Spleen (tissue), 11 donors: ENCODE measurements at regions not wholly inside any gene's neighbourhood (a gene's known extent, or its start where the extent isn't known, plus 50 kb on each side); places are given as distances from the start of the nearest gene placed in this dataset.

Source experiments
- DNase-seq: peaks from one replicate; pipeline ENCODE4 v3.0.0-alpha.2; 2020
- H3K27ac ChIP-seq, 8 donors: fragments of 200-600 bp; sonication (generic) in 7 of 8; 1 replicate in 4 of 8; 2 replicates in 4 of 8; pipeline versions ENCODE4 v1.5.0 to v1.8.0; 2016 to 2021; ENCODE audit warnings: inconsistent platforms in 4 of 8, mild to moderate bottlenecking in 4 of 8, moderate library complexity in 1 of 8
- H3K27me3 ChIP-seq, 7 donors: fragments of 200-600 bp; sonication (generic) in 6 of 7; replicated peaks in 1 of 7; 1 replicate in 4 of 7; 2 replicates in 3 of 7; pipeline versions ENCODE4 v1.5.0 to v1.8.0; 2016 to 2021; ENCODE audit warnings: inconsistent platforms in 3 of 7, mild to moderate bottlenecking in 1 of 7
- H3K36me3 ChIP-seq, 6 donors: fragments of 200-600 bp; sonication (generic) in 5 of 6; 1 replicate in 4 of 6; 2 replicates in 2 of 6; pipeline versions ENCODE4 v1.5.0 to v1.8.0; 2016 to 2021; ENCODE audit warnings: inconsistent platforms in 2 of 6
- H3K4me1 ChIP-seq, 6 donors: fragments of 200-600 bp; sonication (generic) in 5 of 6; 1 replicate in 3 of 6; 2 replicates in 3 of 6; pipeline versions ENCODE4 v1.5.0 to v1.8.0; 2016 to 2021; ENCODE audit warnings: inconsistent platforms in 3 of 6
- H3K4me3 ChIP-seq, 8 donors: fragments of 200-600 bp; sonication (generic) in 7 of 8; 1 replicate in 4 of 8; 2 replicates in 4 of 8; pipeline versions ENCODE4 v1.5.0 to v1.8.0; 2016 to 2021; ENCODE audit warnings: inconsistent platforms in 4 of 8, mild to moderate bottlenecking in 4 of 8, moderate library complexity in 2 of 8
- H3K9me3 ChIP-seq, 8 donors: fragments of 200-600 bp; sonication (generic) in 7 of 8; 1 replicate in 4 of 8; 2 replicates in 4 of 8; pipeline versions ENCODE4 v1.5.0 to v1.8.0; 2016 to 2021; ENCODE audit warnings: inconsistent platforms in 4 of 8
- CTCF ChIP-seq, 11 experiments: fragments of 200-600 bp in 7 of 11; fragments of 450-650 bp in 4 of 11; sonication (generic) in 4 of 11; IDR thresholded peaks in 8 of 11; conservative IDR thresholded peaks in 3 of 11; 1 replicate in 7 of 11; 2 replicates in 4 of 11; pipeline versions ENCODE4 v1.4.0 to v1.8.0; 2016 to 2021; ENCODE audit warnings: antibody characterized with exemption in 11 of 11, inconsistent platforms in 4 of 11, mild to moderate bottlenecking in 1 of 11
- POLR2A ChIP-seq, 3 donors: fragments of 450-650 bp; IDR thresholded peaks; one replicate each; pipeline ENCODE4 v1.5.1; 2017; ENCODE audit warnings: antibody characterized with exemption in 3 of 3, mild to moderate bottlenecking in 1 of 3
- POLR2AphosphoS5 ChIP-seq, 3 donors: sonication (generic); formaldehyde crosslinking; IDR thresholded peaks; one replicate each; pipeline ENCODE4 v1.5.1; 2017; ENCODE audit warnings: antibody characterized with exemption in 3 of 3
- WGBS, 5 donors: extraction: QIAGEN DNeasy Blood & Tissue Kit in 3 of 5; methylation state at CpG; one replicate each; pipeline versions ENCODE4 v1.1.5 to v1.1.7; 2013 to 2018; 5-methylcytosine and 5-hydroxymethylcytosine counted together
- intact Hi-C: fragments of 100-400 bp; cut with DNase I; formaldehyde crosslinking; loops from one replicate; pipeline ENCODE4 v1.15.0; 2023; ENCODE audit warnings: low total_unique reads
- donor health status: healthy with polysubstance abuse.
- donor health status: DM: no; HTN: no; CAD: no; lungs with moderate emphysema.
- donor health status: DM: no; HTN: no; CAD: no.
- donor health status: Bipolar disorder and iron deficiency.
- donor health status: healthy.
- donor health status: DM: no; HTN: no; CAD: no.
- donor health status: DM: yes; HTN: yes; CAD: no.

DNA sequence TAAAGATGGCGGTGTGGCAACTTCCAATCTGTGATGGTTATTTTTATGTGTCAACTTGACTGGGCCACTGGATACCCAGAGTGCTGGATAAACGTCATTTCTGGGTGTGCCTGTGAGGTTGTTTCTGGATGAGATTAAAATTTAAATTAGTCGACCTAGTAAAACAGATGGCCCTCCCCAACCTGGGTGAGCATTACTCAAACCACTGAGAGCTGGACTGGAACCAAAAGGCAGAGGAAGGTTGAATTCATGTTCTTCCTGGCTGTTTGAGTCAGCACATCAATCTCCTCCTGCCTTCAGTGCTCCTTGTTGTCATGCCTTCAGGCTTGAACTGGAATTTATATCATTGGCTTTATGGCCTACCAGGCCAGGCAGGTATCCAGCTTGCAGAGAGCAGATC, 190.8 kb upstream of the RGPD4 start:
- no peak for DNase-seq
- no peaks in the 10 kb centered on the region for H3K4me1 ChIP-seq
- H3K9me3 ChIP-seq: peaks cover 0 to 45% (median 17%) of the 10 kb centered on the region in 8 donors
- no peaks in the 10 kb centered on the region for H3K27me3 ChIP-seq
- H3K27ac ChIP-seq: no peak overlapping the region
- TF ChIP-seq CTCF (IDR thresholded peaks at IDR 0.05 in 8 of 11, conservative IDR thresholded peaks at IDR 0.05 in 3 of 11) (no peak), POLR2AphosphoS5 (IDR thresholded peaks at IDR 0.05) (no peak), POLR2A (IDR thresholded peaks at IDR 0.05) (no peak)
- intact Hi-C loops: no loop called here
- 74 to 87% (median 77%) methylated on average over 3 of the region's 3 CpGs for WGBS, 5 donors
- no peak overlapping the region for H3K4me3 ChIP-seq
- no peaks in the 10 kb centered on the region for H3K36me3 ChIP-seq

GRCh38 chr2:107645586-107645985, 181.1 kb upstream of the RGPD4 start:
- TF ChIP-seq POLR2AphosphoS5 (IDR thresholded peaks at IDR 0.05) (no peak), CTCF (IDR thresholded peaks at IDR 0.05 in 8 of 11, conservative IDR thresholded peaks at IDR 0.05 in 3 of 11) (no peak), POLR2A (IDR thresholded peaks at IDR 0.05) (no peak)
- Histone ChIP-seq H3K27me3 (no peaks in the 10 kb centered on the region), H3K4me1 (no peaks in the 10 kb centered on the region), H3K36me3 (no peaks in the 10 kb centered on the region), H3K4me3 (no peak overlapping the region), H3K9me3 (peaks cover 0 to 81% (median 48%) of the 10 kb centered on the region in 8 donors), H3K27ac (no peak overlapping the region)
- intact Hi-C loops: no loop called here
- no peak for DNase-seq

DNA sequence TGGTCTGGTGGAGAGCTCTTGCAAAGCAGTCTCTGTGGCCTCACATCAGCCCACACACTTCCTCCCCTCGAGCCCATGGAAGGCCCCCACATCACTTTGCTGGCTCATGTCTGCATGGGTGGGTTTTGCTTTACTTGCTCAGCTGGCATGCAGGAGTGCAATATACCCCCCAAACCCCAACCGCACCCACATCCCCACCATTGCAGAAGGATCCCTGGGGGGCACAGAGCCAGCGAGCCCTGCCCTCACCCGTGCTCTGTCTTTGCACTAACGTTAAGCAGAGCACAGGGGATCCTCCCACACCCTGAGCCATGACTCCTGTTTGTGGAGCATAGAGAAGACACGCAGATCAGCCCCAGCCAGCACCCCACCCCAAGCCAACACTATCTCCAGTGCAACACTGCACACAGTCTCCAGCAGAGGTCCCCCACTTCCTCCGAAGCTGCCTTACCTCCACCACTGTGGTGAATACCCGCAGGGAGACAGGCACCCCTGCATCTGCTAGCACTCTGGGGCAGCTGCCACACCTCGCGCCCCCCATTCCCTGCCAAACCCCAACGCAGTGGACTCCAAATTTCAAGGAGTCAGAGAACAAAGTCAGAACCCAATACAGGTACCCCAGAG, 177.8 kb upstream of the RGPD4 start:
- H3K27ac ChIP-seq: no peak overlapping the region
- H3K27me3 ChIP-seq: no peaks in the 10 kb centered on the region
- DNase-seq: no peak
- TF ChIP-seq POLR2AphosphoS5 (IDR thresholded peaks at IDR 0.05) (no peak), POLR2A (IDR thresholded peaks at IDR 0.05) (no peak)
- WGBS, 5 donors: 82 to 89% (median 83%) methylated on average over 11 of the region's 11 CpGs
- intact Hi-C loops: no loop called here
- peaks cover 0 to 64% (median 36%) of the 10 kb centered on the region in 8 donors for H3K9me3 ChIP-seq
- no peaks in the 10 kb centered on the region for H3K4me1 ChIP-seq
- no peaks in the 10 kb centered on the region for H3K36me3 ChIP-seq
- H3K4me3 ChIP-seq: no peak overlapping the region

GRCh38 chr2:107657049-107657448, 169.6 kb upstream of the RGPD4 start:
- H3K27me3 ChIP-seq: no peaks in the 10 kb centered on the region
- DNase-seq: no peak
- no peak overlapping the region for H3K4me3 ChIP-seq
- WGBS, 5 donors: 73 to 84% (median 80%) methylated on average over 3 of the region's 3 CpGs
- TF ChIP-seq POLR2AphosphoS5 (IDR thresholded peaks at IDR 0.05): no peak
- no peak for TF ChIP-seq POLR2A (IDR thresholded peaks at IDR 0.05)
- TF ChIP-seq CTCF (IDR thresholded peaks at IDR 0.05 in 8 of 11, conservative IDR thresholded peaks at IDR 0.05 in 3 of 11): no peak
- no peaks in the 10 kb centered on the region for H3K36me3 ChIP-seq
- no peak overlapping the region for H3K27ac ChIP-seq
- peaks cover 0 to 7% (median 0%) of the 10 kb centered on the region in 8 donors for H3K9me3 ChIP-seq
- intact Hi-C loops: no loop called here
- no peaks in the 10 kb centered on the region for H3K4me1 ChIP-seq

DNA sequence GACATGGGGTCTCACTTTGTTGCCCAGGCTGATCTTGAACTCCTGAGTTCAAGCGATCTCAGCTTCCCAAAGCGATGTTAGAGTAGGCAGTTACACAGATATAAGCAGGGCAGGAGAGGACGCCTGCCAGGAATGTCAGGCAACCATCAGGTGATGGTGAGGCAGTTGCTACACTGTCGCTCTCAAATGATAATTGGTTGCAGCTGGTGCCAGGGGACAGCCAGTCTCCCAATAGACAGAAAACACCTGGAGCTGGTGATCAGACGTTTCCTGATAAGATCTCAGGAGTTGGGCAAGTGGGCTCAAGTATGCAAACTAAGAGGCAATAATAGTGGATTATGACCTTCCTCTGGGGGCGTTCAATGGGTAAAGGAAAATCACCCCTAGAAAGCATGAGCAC, 163.1 kb upstream of the RGPD4 start:
- intact Hi-C loops: no loop called here

More for the DNA sequence above, 163.1 kb upstream of the RGPD4 start:
- Histone ChIP-seq H3K27ac (no peak overlapping the region), H3K9me3 (no peaks in the 10 kb centered on the region), H3K4me1 (no peaks in the 10 kb centered on the region), H3K27me3 (no peaks in the 10 kb centered on the region), H3K36me3 (no peaks in the 10 kb centered on the region), H3K4me3 (no peak overlapping the region)
- no peak for TF ChIP-seq POLR2A (IDR thresholded peaks at IDR 0.05)
- TF ChIP-seq CTCF (IDR thresholded peaks at IDR 0.05 in 8 of 11, conservative IDR thresholded peaks at IDR 0.05 in 3 of 11): no peak
- TF ChIP-seq POLR2AphosphoS5 (IDR thresholded peaks at IDR 0.05): no peak
- WGBS, 5 donors: 69 to 75% (median 72%) methylated on average over 6 of the region's 6 CpGs
- DNase-seq: no peak
